SU-DHL-6 (cell line): ENCODE measurements at regions not wholly inside any gene's neighbourhood (a gene's known extent, or its start where the extent isn't known, plus 50 kb on each side); places are given as distances from the start of the nearest gene placed in this dataset.

Source experiments
- EZH2phosphoT487 ChIP-seq: fragments of 200-600 bp; sonication (generic), shearing (Covaris generic); conservative IDR thresholded peaks from 2 replicates; pipeline ENCODE4 v1.6.1; 2018; ENCODE audit warnings: mild to moderate bottlenecking, antibody characterized with exemption, low read length, moderate library complexity, mixed read lengths
- TF ChIP-seq, protein P1 (sequence below): fragments of 200-600 bp; sonication (generic); IDR thresholded peaks from one replicate; pipeline ENCODE4 v1.5.1; 2017; ENCODE audit warnings: antibody characterized with exemption, mild to moderate bottlenecking, low read length, moderate library complexity; ENCODE audit not compliant: insufficient read depth, poor library complexity, severe bottlenecking

DNA sequence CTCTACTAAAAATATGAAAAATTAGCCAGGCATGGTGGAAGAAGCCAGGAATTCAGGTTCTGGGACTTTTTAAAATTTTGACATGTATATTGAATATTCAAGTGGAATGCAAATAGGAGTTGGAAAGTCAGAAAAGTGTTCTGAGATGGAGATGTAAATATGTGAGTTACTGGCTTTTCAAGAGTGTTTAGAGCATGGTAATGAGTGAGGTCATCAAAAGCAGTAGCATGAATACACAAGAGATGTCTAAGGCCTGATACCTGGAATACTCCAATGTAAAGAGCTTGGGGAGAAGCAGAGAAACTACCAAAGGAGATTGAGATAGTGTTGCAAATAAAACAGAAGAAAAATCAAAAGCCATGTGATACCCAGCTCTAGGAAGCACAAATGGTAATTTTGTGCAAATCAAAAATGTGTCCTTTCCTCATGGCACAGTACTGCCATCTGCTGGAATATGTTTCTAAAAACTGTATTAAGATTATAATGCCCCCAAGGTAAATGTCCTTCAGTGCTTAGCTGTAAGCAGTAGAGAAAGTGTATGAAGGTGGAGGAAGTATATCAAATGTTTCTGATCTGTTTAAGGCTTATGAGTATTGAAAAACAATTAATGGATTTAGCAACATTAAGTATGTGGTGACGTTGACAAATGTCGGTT lies 908.4 kb downstream of the KCNJ18 start:
- TF ChIP-seq, protein P1, sequence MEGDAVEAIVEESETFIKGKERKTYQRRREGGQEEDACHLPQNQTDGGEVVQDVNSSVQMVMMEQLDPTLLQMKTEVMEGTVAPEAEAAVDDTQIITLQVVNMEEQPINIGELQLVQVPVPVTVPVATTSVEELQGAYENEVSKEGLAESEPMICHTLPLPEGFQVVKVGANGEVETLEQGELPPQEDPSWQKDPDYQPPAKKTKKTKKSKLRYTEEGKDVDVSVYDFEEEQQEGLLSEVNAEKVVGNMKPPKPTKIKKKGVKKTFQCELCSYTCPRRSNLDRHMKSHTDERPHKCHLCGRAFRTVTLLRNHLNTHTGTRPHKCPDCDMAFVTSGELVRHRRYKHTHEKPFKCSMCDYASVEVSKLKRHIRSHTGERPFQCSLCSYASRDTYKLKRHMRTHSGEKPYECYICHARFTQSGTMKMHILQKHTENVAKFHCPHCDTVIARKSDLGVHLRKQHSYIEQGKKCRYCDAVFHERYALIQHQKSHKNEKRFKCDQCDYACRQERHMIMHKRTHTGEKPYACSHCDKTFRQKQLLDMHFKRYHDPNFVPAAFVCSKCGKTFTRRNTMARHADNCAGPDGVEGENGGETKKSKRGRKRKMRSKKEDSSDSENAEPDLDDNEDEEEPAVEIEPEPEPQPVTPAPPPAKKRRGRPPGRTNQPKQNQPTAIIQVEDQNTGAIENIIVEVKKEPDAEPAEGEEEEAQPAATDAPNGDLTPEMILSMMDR, result peak; percentile 28
- no peak for TF ChIP-seq EZH2phosphoT487
